Neural crest cell (in vitro differentiated cells): ENCODE measurements at regions not wholly inside any gene's neighbourhood (a gene's known extent, or its start where the extent isn't known, plus 50 kb on each side); places are given as distances from the start of the nearest gene placed in this dataset.
A peak's percentile ranks its signal among the peaks of the same experiment; 100 is the strongest.

Source experiments
- DNase-seq: peaks from one replicate; pipeline ENCODE4 v3.0.0; 2021; ENCODE audit warnings: low read depth, mixed read lengths, low spot score
- H3K27ac Mint-ChIP-seq: one replicate; pipeline ENCODE4 v1.8.0; 2021; ENCODE audit warnings: mild to moderate bottlenecking, mixed read lengths; ENCODE audit not compliant: unreplicated experiment
- H3K27me3 Mint-ChIP-seq: 2 replicates; pipeline ENCODE4 v1.8.0; 2021; ENCODE audit warnings: low read depth, mild to moderate bottlenecking, mixed read lengths
- H3K36me3 Mint-ChIP-seq: 2 replicates; pipeline ENCODE4 v1.8.0; 2021; ENCODE audit warnings: low read depth, mild to moderate bottlenecking, mixed read lengths
- H3K4me1 Mint-ChIP-seq: 2 replicates; pipeline ENCODE4 v1.8.0; 2021; ENCODE audit warnings: mixed read lengths
- H3K4me3 Mint-ChIP-seq: one replicate; pipeline ENCODE4 v1.8.0; 2021; ENCODE audit warnings: mild to moderate bottlenecking, mixed read lengths
- H3K9me3 Mint-ChIP-seq: 2 replicates; pipeline ENCODE4 v1.8.0; 2021; ENCODE audit warnings: mixed read lengths
- CTCF ChIP-seq: fragments of 200-600 bp; sonication (generic); conservative IDR thresholded peaks from 2 replicates; pipeline ENCODE4 v1.5.0; 2021; ENCODE audit warnings: antibody characterized with exemption, mild to moderate bottlenecking

- no peak for DNase-seq
- Mint-ChIP-seq H3K4me3 (peak overlapping the region; percentile 42), H3K4me1 (peaks cover 78% of the 10 kb centered on the region), H3K27ac (peak overlapping the region; percentile 20), H3K9me3 (peaks cover 3% of the 10 kb centered on the region), H3K36me3 (peaks cover 6% of the 10 kb centered on the region), H3K27me3 (no peaks in the 10 kb centered on the region)
- no peak for TF ChIP-seq CTCF
Observed at GRCh38 chr5:124675931-124676846, 70.2 kb downstream of the ZNF608 start.

GRCh38 chr5:124671193-124671592 is 75.2 kb downstream of the ZNF608 start:
- no peak for DNase-seq
- peaks cover 78% of the 10 kb centered on the region for H3K4me1 Mint-ChIP-seq
- no peak for TF ChIP-seq CTCF

GRCh38 chr5:124670722-124671184 is 75.7 kb downstream of the ZNF608 start:
- Mint-ChIP-seq H3K27me3 (no peaks in the 10 kb centered on the region), H3K4me1 (peaks cover 78% of the 10 kb centered on the region), H3K9me3 (no peaks in the 10 kb centered on the region), H3K36me3 (peaks cover 4% of the 10 kb centered on the region), H3K27ac (peak overlapping the region; percentile 12), H3K4me3 (peak overlapping the region; percentile 56)
- DNase-seq, result no peak
- TF ChIP-seq CTCF, result no peak

More at GRCh38 chr5:124671193-124671592, 75.2 kb downstream of the ZNF608 start:
- no peak overlapping the region for H3K27ac Mint-ChIP-seq
- H3K9me3 Mint-ChIP-seq, result no peaks in the 10 kb centered on the region
- no peaks in the 10 kb centered on the region for H3K27me3 Mint-ChIP-seq
- H3K4me3 Mint-ChIP-seq, result no peak overlapping the region
- peaks cover 4% of the 10 kb centered on the region for H3K36me3 Mint-ChIP-seq

- no peak for TF ChIP-seq CTCF
- peaks cover 75% of the 10 kb centered on the region for H3K4me1 Mint-ChIP-seq
- DNase-seq, result no peak
- peak overlapping the region; percentile 56 for H3K4me3 Mint-ChIP-seq
- no peaks in the 10 kb centered on the region for H3K27me3 Mint-ChIP-seq
- peak overlapping the region; percentile 12 for H3K27ac Mint-ChIP-seq
- no peaks in the 10 kb centered on the region for H3K9me3 Mint-ChIP-seq
- peaks cover 4% of the 10 kb centered on the region for H3K36me3 Mint-ChIP-seq
Observed at GRCh38 chr5:124669956-124670721, 76.3 kb downstream of the ZNF608 start.

GRCh38 chr5:124669300-124669648 is 77.2 kb downstream of the ZNF608 start:
- no peak for TF ChIP-seq CTCF
- peaks cover 73% of the 10 kb centered on the region for H3K4me1 Mint-ChIP-seq
- H3K36me3 Mint-ChIP-seq, result peaks cover 4% of the 10 kb centered on the region
- no peak for DNase-seq
- no peak overlapping the region for H3K4me3 Mint-ChIP-seq
- H3K9me3 Mint-ChIP-seq, result no peaks in the 10 kb centered on the region
- H3K27ac Mint-ChIP-seq, result no peak overlapping the region
- no peaks in the 10 kb centered on the region for H3K27me3 Mint-ChIP-seq
